ENCODE measurements at regions not wholly inside any gene's neighbourhood (a gene's known extent, or its start where the extent isn't known, plus 50 kb on each side); places are given as distances from the start of the nearest gene placed in this dataset.

- Histone ChIP-seq H3K9me3 (ENCODE audit: low read length) (no peaks in the 10 kb centered on the region), H3K4me2 (ENCODE audit: low read depth, low read length) (no peak overlapping the region), H3K79me2 (ENCODE audit: insufficient read depth, low read length) (no peaks in the 10 kb centered on the region), H3K4me1 (ENCODE audit: insufficient read depth, low read length) (no peaks in the 10 kb centered on the region), H2AFZ (ENCODE audit: low read length) (no peak overlapping the region), H3K4me3 (replicated peaks in 1 of 3; ENCODE audit: insufficient read depth in 1 of 3, low read depth in 2 of 3, low read length in 3 of 3) (no peak overlapping the region), H3K9ac (ENCODE audit: insufficient read depth, low read depth, low read length) (no peak overlapping the region), H3K36me3 (replicated peaks in 1 of 2; ENCODE audit: control insufficient read depth in 1 of 2, insufficient read depth in 2 of 2, low read length in 2 of 2) (no peaks in the 10 kb centered on the region), H3K27ac (ENCODE audit: extremely low read length, insufficient read depth, low read length) (no peak overlapping the region), H3K27me3 (ENCODE audit: control insufficient read depth in 1 of 2, insufficient read depth in 2 of 2, low read length in 2 of 2) (no peaks in the 10 kb centered on the region), H4K20me1 (ENCODE audit: insufficient read depth, low read length) (no peaks in the 10 kb centered on the region)
- 21% methylated on average over 9 of the region's 10 CpGs for WGBS (ENCODE audit: low lambda C conversion rate)
- ChIA-PET POLR2A (no interaction called here), CTCF (ENCODE audit: low intra/inter-chr PET ratio, low total read pairs) (no interaction called here)
- ATAC-seq (no peak), FAIRE-seq (no peak), DNase-seq (ENCODE audit: low spot score) (no peak)
- in situ Hi-C loops (cut with HindIII; ENCODE audit: extremely low pct_ligation_motif_present, low pct_unique_long_range_greater_than_20kb) = no loop called here
- no TSS peak for BruUV-seq (replicated peaks)
- intact Hi-C loops (cut with micrococcal nuclease; ENCODE audit: unreplicated experiment) = no loop called here
- TF ChIP-seq TCF7L2 (IDR thresholded peaks at IDR 0.05; ENCODE audit: low read depth, low read length) (no peak), AFF4 (CRISPR knock-in tag; IDR thresholded peaks at IDR 0.05) (no peak), GFI1 (CRISPR knock-in tag; IDR thresholded peaks at IDR 0.05; ENCODE audit: borderline replicate concordance) (no peak), ZUFSP (CRISPR knock-in tag; IDR thresholded peaks at IDR 0.05; ENCODE audit: borderline replicate concordance) (no peak), MYC (CRISPR knock-in tag; IDR thresholded peaks at IDR 0.05; ENCODE audit: borderline replicate concordance) (no peak), MAFK (conservative IDR thresholded peaks at IDR 0.05 in 1 of 2, IDR thresholded peaks at IDR 0.05 in 1 of 2; ENCODE audit: low read length in 2 of 2) (no peak), TEF (CRISPR knock-in tag; IDR thresholded peaks at IDR 0.05) (no peak), CEBPZ (IDR thresholded peaks at IDR 0.05; ENCODE audit: low read length) (no peak), GABPA (IDR thresholded peaks at IDR 0.05; ENCODE audit: low read depth, low read length) (no peak), GABPA (CRISPR knock-in tag; IDR thresholded peaks at IDR 0.05; ENCODE audit: low read depth) (no peak), RBM39 (IDR thresholded peaks at IDR 0.05; ENCODE audit: low read depth, low read length, poor library complexity, severe bottlenecking) (no peak), ZNF441 (CRISPR knock-in tag; IDR thresholded peaks at IDR 0.05; ENCODE audit: borderline replicate concordance) (no peak), ZNF749 (CRISPR knock-in tag; IDR thresholded peaks at IDR 0.05; ENCODE audit: borderline replicate concordance) (no peak), ZNF782 (CRISPR knock-in tag; IDR thresholded peaks at IDR 0.05; ENCODE audit: borderline replicate concordance) (no peak), RARA (CRISPR knock-in tag; IDR thresholded peaks at IDR 0.05) (no peak)
These were observed 580.2 kb downstream of the KCNJ18 start for GRCh38 chr17:22272363-22273146.
